DMS 273 treated with DMSO at 0.1 percent for 48 hours (cell line): ENCODE measurements at regions not wholly inside any gene's neighbourhood (a gene's known extent, or its start where the extent isn't known, plus 50 kb on each side); places are given as distances from the start of the nearest gene placed in this dataset.

Experiments
- DNase-seq: peaks from one replicate; lab custom pipeline; 2025; lab: John Stamatoyannopoulos, UW

GRCh38 chr2:239514754-239515530 lies 114.1 kb upstream of the HDAC4 start:
- DNase-seq: no peak

DNA sequence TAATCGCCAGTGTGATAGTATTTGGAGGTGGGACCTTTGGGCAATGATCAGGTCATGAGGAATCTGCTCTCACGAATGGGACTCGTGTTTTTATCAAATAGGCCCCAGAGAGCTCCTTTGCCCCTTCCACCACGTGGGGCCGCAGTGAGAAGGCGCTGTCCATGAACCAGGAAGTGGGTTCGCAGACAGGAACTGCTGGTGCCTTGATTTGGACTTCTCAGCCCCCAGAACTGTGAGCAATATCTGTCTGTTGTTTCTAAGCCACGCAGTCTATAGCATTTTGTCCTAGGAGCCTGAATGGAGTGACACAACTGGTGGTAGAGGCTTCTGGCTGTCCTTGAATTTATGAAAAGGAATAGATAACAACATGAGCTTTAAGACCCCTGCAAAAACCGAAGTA lies 111.2 kb upstream of the HDAC4 start:
- DNase-seq: no peak

DNA sequence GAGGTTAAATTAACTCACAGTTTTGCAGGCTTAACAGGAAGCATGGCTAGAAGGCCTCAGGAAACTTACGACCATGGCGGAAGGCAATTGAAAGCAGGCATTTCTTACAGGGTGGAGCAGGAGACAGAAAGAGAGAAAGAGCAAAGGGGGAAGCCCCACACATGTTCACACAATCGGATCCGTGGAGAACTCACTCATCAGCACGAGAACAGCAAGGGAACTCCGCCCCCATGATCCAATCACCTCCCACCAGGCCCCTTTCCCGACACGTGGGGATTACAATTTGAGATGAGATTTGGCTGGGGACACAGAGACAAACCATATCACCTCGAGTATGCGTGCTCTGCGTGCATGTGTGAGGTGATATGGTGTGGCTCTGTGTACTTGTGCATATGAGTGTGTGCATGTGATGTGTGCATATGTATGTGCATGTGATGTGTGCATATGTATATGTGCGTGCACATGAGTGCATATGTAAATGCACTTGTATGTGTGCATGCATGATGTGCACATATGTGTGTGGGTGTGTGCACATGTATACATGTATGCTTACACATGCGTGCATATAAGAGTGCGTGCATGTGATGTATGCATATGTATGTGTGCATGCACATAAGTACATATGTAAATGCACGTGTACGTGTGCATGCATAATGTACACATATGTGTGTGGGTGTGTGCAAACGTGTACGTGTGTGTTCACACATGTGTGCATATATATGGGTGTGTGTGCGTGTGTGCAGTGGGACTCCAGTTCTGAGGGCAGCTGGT lies 108.7 kb upstream of the HDAC4 start:
- DNase-seq: no peak

GRCh38 chr2:239508261-239508660 lies 107.4 kb upstream of the HDAC4 start:
- no peak for DNase-seq

DNA sequence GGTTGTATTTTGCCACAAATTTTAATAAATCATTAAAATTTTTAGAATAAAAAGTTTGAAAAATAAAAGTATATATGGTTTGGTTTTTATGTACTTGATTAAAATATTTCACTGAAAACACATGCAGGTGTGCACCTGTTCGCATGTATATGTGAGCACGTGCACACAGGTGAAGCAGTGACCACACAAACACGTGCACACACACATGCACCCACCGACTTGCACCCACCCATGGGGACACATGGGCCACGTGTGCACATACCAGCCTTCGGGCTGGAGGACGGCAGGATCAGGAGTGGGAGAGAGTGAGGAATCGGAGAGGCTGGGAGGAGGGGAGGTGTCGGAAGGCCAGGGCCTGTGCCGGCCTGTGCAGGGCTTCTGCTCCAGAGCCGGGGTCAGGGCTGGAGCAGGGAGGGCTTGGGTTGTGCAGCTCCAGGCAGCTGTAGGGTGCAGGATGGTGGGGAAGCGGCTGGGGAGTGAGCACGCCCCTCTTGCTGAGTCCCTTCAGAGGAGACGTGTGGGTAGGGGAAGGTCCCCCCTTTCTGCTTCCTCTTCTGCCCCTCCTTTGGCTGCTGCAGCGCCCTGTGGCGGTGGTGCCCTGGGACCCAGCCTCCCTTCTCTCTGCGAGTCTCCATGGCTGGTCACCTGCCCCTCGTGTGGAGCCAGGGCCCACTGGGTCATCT lies 106.9 kb upstream of the HDAC4 start:
- DNase-seq: no peak

DNA sequence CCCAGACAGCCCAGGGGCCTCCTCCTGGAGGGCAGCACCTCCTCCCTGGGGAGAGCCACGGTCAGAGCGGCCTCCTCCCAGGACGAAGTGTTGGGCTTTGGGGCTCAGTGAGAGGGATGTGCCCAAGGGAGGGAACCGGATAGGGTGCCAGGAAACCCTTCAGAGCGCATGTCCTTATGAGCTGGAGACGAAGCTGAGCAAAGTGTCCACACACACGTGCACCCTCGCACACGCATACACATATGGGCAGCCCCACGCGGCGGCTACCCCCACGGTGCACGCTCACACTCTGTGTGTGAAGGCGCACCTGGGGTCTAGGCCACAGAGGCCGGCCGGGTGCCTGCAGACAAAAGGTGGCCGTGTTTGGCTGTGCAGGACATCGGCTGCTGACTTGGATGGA lies 106.1 kb upstream of the HDAC4 start:
- DNase-seq: no peak

- no peak for DNase-seq
These were observed 105.5 kb upstream of the HDAC4 start for GRCh38 chr2:239506101-239506857.

- DNase-seq: no peak
These were observed 103.9 kb upstream of the HDAC4 start for GRCh38 chr2:239504643-239505235.

DNA sequence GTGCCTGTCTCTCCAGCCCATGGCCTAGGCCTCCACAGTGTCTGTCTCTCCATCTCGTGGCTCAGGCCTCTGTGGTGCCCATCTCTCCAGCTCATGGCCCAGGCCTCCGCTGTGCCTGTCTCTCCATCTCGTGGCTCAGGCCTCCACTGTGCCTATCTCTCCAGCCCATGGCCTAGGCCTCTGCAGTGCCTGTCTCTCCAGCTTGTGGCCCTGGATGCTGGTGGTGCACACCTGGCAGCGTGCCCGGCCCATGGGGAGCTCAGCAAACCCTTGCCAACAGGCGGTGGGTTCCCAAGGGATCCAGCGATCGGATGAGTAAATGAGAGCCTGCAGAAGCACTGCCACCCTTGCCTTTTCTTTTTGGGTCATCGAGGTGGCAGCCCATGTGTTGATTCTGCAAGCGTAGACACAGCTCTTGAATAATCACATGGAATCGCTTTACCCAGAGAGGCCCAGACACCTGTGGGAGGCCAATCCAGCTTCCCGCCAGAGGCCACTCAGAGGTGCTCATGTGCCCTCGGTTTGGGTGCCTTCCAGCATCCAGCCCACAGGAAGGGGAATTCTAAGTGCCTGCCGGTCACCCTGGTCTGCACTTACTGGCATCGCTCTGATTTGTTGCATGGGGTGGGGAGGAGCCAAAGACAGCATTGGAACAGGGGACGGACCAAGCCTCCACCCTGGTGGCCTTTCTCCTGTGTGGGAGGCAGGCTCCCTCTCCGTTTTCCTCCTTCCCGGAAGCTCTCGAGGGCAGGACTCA lies 101.8 kb upstream of the HDAC4 start:
- DNase-seq: no peak

DNA sequence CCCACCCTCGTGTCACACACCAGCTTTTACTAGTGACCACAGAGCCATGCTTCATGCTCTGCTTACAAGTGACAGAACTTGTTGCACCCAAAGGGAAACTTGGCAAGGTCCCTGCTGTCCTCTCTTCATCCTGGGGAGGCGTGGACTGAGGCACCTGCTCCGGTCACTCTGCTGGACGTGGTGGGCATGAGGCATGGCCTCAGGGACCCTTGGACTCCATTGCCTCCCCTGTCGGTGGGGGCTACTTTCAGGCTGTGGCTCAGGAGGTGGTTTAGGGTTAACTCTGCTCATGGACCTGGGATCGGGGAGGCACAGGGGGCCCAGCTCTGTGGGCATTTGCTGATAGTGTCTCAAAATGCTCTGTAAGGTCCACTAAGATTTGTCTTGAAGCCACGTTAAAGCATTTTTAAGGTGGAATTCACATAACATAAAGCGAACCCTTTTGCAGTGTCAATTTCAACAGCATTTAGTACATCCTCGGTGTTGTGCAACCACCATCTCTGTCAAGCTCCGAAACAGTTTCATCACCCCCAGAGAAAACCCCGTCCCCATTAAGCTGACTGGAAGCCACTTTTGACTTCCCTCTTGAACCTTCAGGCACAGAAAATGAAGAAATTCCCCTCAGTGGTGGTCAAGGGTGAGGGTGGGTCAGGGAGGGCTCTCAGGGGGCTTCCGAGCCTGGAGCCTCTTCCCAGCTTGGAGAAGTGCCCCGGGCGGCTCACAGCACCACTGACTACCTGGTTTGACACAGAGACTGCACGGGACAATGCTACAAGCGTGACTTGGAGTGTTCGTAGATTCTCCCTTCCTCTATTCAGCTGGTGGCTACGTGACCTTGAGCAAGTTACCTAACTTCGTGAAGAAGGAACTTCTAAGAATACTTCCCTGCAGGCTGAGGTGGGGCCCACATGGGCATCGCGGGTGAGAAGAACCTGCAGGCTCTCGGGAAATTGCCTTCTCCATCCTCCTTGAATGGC lies 100.0 kb upstream of the HDAC4 start:
- no peak for DNase-seq

- DNase-seq: no peak
These were observed 99.1 kb upstream of the HDAC4 start for GRCh38 chr2:239499726-239500573.

GRCh38 chr2:239498981-239499634 lies 98.3 kb upstream of the HDAC4 start:
- DNase-seq: no peak

GRCh38 chr2:239498576-239498975 lies 97.8 kb upstream of the HDAC4 start:
- DNase-seq: no peak

DNA sequence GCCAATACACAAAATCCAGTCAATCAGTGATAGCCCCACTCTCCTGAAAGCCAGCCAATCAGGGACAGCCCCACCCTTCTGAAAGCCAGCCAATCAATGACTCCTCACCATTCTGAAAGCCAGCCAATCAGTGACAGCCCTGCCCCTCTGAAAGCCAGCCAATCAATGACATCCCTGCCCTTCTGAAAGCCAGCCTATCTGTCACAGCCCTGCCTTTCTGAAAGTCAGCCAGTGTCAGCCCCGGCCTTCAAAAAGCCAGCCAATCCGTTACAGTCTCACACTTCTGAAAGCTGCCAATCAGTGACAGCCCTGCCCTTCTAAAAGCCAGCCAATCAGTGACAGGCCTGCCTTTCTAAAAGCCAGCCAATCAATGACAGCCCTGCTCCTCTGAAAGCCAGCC lies 95.9 kb upstream of the HDAC4 start:
- no peak for DNase-seq

GRCh38 chr2:239495791-239496233 lies 95.0 kb upstream of the HDAC4 start:
- DNase-seq: no peak

DNA sequence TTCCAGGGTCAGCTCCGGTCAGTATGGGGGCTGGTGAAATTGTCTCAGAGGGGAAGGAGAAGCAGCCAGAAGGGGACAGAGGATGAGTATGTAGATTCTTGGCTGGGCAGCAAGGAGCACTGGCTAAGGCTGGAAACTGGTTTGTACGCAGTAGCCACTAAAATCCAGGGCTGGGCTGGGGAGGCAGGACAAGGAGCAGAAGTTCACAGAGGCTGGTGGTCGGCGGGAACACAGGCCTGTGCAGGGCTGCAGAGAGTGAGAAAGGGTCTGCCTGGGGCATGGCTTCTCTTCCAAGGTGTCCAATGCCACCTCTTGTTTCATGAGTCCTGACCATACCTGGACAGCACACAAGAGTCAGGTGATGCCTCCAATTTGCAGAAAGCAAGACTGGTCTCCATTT lies 94.4 kb upstream of the HDAC4 start:
- DNase-seq: no peak

- DNase-seq: no peak
These were observed 93.8 kb upstream of the HDAC4 start for GRCh38 chr2:239494578-239494977.

DNA sequence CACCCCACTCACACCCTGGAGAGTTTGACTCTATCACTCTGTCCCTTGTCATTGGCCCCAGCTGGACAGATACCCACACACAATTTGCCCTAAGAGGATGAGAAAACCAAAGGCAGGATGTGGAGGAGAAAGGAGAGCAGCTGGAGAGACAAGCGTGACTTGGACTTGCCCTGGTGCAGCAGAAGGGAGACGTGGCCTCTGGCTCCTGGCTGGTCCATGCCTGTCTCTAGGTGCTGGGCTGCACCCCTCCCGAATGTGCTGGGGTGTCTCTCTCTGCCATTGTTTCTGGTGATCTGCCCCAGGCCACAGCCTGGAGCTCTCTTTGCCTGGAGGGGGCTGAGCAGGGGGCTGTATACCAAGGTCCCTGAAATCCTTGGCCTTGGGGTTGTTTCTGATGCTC lies 88.7 kb upstream of the HDAC4 start:
- no peak for DNase-seq
